ENCODE measurements at regions not wholly inside any gene's neighbourhood (a gene's known extent, or its start where the extent isn't known, plus 50 kb on each side); places are given as distances from the start of the nearest gene placed in this dataset.

GRCh38 chr13:71964491-71965100, 97.6 kb upstream of the DACH1 start:
- Mint-ChIP-seq H3K4me1 (peaks cover 4% of the 10 kb centered on the region), H3K27ac (ENCODE audit: unreplicated experiment) (no peak overlapping the region)

GRCh38 chr13:71962735-71963134, 95.7 kb upstream of the DACH1 start:
- Mint-ChIP-seq H3K27ac (ENCODE audit: unreplicated experiment) (no peak overlapping the region), H3K4me3 (no peak overlapping the region), H3K4me1 (no peaks in the 10 kb centered on the region), H3K27me3 (ENCODE audit: low read depth) (no peaks in the 10 kb centered on the region), H3K36me3 (ENCODE audit: low read depth) (no peaks in the 10 kb centered on the region), H3K9me3 (no peaks in the 10 kb centered on the region)
- no peak for TF ChIP-seq CTCF (conservative IDR thresholded peaks at IDR 0.05)
- DNase-seq (ENCODE audit: low read depth, low spot score) = no peak

More at GRCh38 chr13:71964491-71965100, 97.6 kb upstream of the DACH1 start:
- Mint-ChIP-seq H3K27me3 (ENCODE audit: low read depth) (no peaks in the 10 kb centered on the region), H3K4me3 (no peak overlapping the region), H3K9me3 (no peaks in the 10 kb centered on the region), H3K36me3 (ENCODE audit: low read depth) (no peaks in the 10 kb centered on the region)
- no peak for DNase-seq (ENCODE audit: low read depth, low spot score)
- no peak for TF ChIP-seq CTCF (conservative IDR thresholded peaks at IDR 0.05)

GRCh38 chr13:71962126-71962525, 95.1 kb upstream of the DACH1 start:
- no peak overlapping the region for H3K27ac Mint-ChIP-seq (ENCODE audit: unreplicated experiment)
- TF ChIP-seq CTCF (conservative IDR thresholded peaks at IDR 0.05) = no peak
- H3K4me3 Mint-ChIP-seq = no peak overlapping the region
- no peak for DNase-seq (ENCODE audit: low read depth, low spot score)
- no peaks in the 10 kb centered on the region for H3K4me1 Mint-ChIP-seq
- H3K27me3 Mint-ChIP-seq (ENCODE audit: low read depth) = no peaks in the 10 kb centered on the region
- no peaks in the 10 kb centered on the region for H3K9me3 Mint-ChIP-seq
- no peaks in the 10 kb centered on the region for H3K36me3 Mint-ChIP-seq (ENCODE audit: low read depth)

- Mint-ChIP-seq H3K9me3 (no peaks in the 10 kb centered on the region), H3K4me3 (no peak overlapping the region), H3K4me1 (no peaks in the 10 kb centered on the region), H3K27ac (ENCODE audit: unreplicated experiment) (no peak overlapping the region), H3K27me3 (ENCODE audit: low read depth) (no peaks in the 10 kb centered on the region), H3K36me3 (ENCODE audit: low read depth) (no peaks in the 10 kb centered on the region)
- no peak for DNase-seq (ENCODE audit: low read depth, low spot score)
- no peak for TF ChIP-seq CTCF (conservative IDR thresholded peaks at IDR 0.05)
These were observed 82.4 kb upstream of the DACH1 start for GRCh38 chr13:71949441-71949840.

- Mint-ChIP-seq H3K4me1 (peaks cover 9% of the 10 kb centered on the region), H3K36me3 (ENCODE audit: low read depth) (no peaks in the 10 kb centered on the region), H3K27ac (ENCODE audit: unreplicated experiment) (no peak overlapping the region), H3K9me3 (no peaks in the 10 kb centered on the region), H3K27me3 (ENCODE audit: low read depth) (no peaks in the 10 kb centered on the region), H3K4me3 (no peak overlapping the region)
- no peak for DNase-seq (ENCODE audit: low read depth, low spot score)
- TF ChIP-seq CTCF (conservative IDR thresholded peaks at IDR 0.05) = no peak
These were observed 72.2 kb upstream of the DACH1 start for GRCh38 chr13:71939186-71939585.
